ENCODE measurements at regions not wholly inside any gene's neighbourhood (a gene's known extent, or its start where the extent isn't known, plus 50 kb on each side); places are given as distances from the start of the nearest gene placed in this dataset.

- 73 to 77% methylated on average over 3 of the region's 3 CpGs for WGBS, 2 donors
- no peak for ATAC-seq
- H3K4me3 ChIP-seq: no peak overlapping the region
Measured at GRCh38 chr20:63057171-63058117, 50.7 kb upstream of the BHLHE23 start.

GRCh38 chr20:63056236-63057170 lies 49.7 kb upstream of the BHLHE23 start:
- H3K27me3 ChIP-seq: peaks cover 8 to 73% (median 65%) of the 10 kb centered on the region in 7 donors
- 9 to 11% methylated on average over 36 to 39 of the region's 39 CpGs for WGBS, 2 donors

More at GRCh38 chr20:63057171-63058117, 50.7 kb upstream of the BHLHE23 start:
- DNase-seq: no peak
- intact Hi-C loops (cut with DNase I): loop anchor here in 9 of 10 donors (2.0 to 10.0 kb wide), 8 partner anchors 115 to 330 kb away; no protein-coding TSS in a partner anchor
- no peak overlapping the region for H3K27ac ChIP-seq
- H3K27me3 ChIP-seq: peaks cover 8 to 67% (median 58%) of the 10 kb centered on the region in 7 donors
- H3K36me3 ChIP-seq: no peaks in the 10 kb centered on the region
- H3K4me1 ChIP-seq: peaks cover 0 to 8% (median 3%) of the 10 kb centered on the region in 9 donors
- no peak for TF ChIP-seq CTCF (IDR thresholded peaks at IDR 0.05)
- H3K9me3 ChIP-seq: no peaks in the 10 kb centered on the region

More at GRCh38 chr20:63056236-63057170, 49.7 kb upstream of the BHLHE23 start:
- ATAC-seq (peak; percentile 18 to 66 (median 56)), DNase-seq (peak in 1 of 2 donors; percentile 11)
- Histone ChIP-seq H3K4me1 (peaks cover 0 to 8% (median 3%) of the 10 kb centered on the region in 9 donors), H3K4me3 (no peak overlapping the region), H3K9me3 (no peaks in the 10 kb centered on the region), H3K36me3 (no peaks in the 10 kb centered on the region), H3K27ac (no peak overlapping the region)
- peak; percentile 81 to 95 (median 91) for TF ChIP-seq CTCF (IDR thresholded peaks at IDR 0.05)
- intact Hi-C loops (cut with DNase I): loop anchor here in 9 of 10 donors (2.0 to 10.0 kb wide), 8 partner anchors 116 to 331 kb away; no protein-coding TSS in a partner anchor

Measured in heart right ventricle (tissue), 16 donors.